H4 (cell line): ENCODE measurements at regions not wholly inside any gene's neighbourhood (a gene's known extent, or its start where the extent isn't known, plus 50 kb on each side); places are given as distances from the start of the nearest gene placed in this dataset.

Source experiments
- DNase-seq: peaks from one replicate; pipeline ENCODE4 v3.0.0-alpha.2; 2015; ENCODE audit warnings: low spot score

DNA sequence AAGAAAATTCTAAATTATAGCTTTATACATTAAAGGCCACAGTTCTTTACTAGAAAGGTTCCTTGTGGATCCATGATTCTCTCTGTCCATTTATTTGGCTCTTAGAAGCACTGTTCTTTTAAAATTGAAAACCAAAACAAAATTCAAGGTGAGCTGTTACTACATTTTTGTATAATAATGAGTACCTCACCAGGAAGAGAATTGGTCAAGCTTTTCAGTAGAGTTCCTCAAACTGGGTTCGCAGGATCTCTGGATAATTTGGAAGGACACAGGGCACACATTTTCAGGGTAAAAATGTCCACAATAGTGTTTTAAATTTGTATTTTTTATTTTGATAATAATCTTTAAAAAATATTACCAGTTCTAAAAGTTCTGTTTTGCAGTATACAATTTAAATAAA is 93.0 kb downstream of the PPP1R3A start:
- DNase-seq: no peak

DNA sequence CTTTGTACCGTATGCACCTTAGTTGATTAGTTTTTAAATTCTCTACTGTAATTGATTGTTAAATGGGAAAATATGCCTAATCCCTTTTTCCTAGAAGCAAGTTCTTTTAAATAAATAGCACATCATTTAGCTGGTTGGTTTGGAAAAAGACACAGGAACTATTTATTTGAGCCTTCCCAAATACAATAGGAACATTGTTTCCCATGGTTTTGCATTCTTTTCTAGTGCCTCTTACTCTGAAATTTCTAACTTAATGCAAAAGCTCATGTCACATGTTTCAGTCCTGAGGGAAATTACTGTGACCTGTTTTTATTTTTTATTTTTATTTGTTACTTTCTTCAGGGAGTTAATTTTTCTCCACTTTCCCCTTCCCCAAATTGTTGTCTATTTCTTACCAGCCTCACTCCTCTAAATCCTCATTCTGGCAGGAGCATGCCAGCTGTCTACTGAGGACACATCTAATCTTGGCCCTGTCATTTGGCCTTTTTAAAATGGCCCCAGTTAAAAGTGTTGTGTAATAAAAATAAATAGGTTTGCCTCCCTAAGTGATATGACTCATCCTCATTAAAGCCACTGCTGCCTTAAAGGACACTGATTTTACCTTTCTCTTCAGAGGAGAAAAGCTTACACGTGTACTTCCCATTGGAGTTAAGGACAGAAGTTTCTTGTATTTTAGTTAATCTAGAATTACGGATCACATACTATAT is 94.5 kb downstream of the PPP1R3A start:
- DNase-seq: peak; percentile 72

DNA sequence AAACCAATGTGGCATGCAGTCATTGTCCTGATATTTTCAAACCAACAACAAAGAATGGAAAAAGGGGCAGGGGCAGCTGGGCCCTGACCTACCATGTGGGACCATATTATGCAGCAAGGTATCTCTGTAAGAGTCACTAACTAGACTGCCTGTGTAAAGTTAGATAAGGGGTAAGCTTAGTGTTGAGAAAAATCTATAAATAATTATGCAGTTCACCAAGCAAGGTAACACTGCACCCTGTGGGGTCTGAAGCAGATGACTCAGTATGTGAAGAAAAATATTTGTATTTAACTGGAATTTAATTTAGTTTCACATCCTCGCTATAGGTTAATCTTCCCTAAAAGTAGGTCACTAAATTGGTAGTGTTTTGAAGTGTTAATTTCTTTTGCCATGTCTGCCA is 99.3 kb downstream of the PPP1R3A start:
- no peak for DNase-seq

DNA sequence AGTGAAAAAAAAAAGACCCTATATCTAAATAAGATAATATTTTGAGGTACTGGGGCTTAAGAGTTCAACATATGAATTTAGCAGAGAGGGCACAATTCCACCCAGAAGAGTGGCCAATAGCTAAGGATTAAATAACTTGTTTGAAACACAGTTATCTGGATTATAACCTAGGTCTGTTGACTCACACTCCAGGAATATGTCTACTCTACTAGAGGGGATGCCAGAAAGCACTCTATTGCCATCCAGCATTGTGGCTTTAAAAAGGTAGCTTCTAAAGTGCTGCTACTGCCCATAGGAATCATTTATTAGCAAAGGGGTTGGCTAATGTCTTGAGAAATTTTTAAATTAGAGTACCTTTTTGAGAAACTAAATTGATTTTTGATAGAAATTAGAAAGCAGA is 102.2 kb downstream of the PPP1R3A start:
- no peak for DNase-seq

DNA sequence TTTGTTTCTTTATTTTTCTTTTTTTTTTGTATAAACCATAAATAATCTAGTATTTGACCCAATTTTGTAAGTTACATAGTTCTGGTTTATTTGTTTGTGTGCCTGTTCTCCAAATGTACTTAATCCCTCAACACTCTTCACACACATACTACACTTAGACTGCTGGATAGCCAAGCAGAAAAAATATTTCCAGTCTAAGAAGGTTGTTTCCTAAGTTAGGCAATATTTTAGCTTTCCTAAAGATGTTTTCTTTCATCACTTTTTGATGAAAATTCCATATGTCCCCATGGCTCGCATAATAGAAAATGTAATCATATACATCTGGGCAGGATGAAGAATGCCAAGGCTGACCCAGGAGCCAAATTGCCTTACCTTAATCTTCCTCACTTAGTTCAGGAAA is 105.3 kb downstream of the PPP1R3A start:
- no peak for DNase-seq

DNA sequence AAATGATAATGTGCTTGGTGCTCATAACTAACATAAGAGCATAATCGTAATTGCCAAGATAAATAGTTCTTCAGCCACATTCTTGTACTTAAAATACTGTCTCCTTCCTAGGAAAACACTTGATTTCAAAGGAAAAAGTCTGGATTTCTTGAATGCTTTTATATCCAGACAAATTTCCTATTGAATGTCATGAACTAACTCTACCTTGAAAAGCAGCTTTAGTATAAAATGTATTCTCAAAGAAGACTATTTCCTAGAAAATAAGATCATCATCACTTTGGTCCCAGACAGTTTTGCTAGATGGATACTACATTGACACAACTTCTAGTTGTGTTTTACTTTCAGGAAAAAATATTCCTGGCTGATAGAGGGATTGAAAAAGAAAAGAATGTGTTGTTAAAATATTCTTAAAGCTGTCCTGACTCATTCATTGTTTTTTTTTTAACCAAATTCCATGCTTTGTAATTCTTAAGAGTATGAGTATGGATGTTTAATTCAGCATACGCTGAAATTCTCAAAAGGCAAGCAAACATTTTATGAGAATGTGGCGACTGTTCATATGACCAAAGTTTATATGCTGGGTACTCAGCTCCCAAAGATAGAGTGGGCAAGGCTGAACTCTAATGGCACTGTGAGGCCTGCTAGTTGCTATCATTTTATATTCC is 106.1 kb downstream of the PPP1R3A start:
- DNase-seq: no peak

DNA sequence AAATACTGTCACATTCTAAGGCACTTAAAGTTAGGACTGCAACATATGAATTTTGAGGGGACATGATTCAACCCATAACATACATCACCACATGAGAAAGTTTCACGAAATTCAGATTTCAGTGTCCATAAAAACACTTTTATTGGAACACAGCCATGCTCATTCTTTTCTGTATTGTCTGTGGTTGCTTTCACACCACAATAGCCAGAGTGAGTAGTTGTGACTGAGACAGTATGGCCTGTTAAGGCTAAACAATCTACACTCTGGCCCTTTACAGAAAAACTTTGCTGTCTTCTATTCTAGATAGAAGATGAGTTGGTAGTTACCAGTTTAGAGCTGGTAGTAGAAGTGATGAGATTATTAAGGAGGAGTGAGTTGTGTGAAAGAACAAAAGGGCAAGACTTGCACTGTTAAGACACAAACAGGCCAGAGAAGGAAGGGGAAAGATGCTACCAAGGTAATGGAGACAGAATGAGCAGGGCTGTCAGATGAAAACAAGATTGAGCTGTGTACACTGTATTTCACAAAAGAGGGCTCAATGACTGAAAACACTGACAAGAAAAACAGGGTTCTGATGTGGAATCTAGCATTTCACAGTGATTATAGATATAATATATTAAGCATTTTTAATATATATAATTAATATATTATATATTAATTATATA is 108.6 kb downstream of the PPP1R3A start:
- no peak for DNase-seq

DNA sequence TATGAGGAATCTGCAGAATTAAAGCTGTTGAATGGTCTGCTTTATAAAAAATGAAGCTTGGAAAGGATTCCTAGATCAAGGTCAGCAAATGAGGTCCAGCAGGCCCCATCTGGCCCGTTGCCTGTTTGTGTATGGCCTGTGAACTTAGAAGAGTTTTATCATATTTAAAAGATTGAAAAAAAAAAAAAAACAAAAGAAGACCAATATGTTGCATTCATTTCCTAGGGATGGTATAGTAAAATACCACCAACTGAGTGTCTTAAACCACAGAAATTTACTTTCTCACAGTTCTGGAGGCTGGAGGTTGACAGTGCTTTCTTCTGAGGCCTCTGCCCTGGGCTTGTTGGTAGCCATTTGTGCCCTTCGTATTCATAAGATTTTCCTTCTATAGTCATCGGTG is 109.2 kb downstream of the PPP1R3A start:
- DNase-seq: no peak

DNA sequence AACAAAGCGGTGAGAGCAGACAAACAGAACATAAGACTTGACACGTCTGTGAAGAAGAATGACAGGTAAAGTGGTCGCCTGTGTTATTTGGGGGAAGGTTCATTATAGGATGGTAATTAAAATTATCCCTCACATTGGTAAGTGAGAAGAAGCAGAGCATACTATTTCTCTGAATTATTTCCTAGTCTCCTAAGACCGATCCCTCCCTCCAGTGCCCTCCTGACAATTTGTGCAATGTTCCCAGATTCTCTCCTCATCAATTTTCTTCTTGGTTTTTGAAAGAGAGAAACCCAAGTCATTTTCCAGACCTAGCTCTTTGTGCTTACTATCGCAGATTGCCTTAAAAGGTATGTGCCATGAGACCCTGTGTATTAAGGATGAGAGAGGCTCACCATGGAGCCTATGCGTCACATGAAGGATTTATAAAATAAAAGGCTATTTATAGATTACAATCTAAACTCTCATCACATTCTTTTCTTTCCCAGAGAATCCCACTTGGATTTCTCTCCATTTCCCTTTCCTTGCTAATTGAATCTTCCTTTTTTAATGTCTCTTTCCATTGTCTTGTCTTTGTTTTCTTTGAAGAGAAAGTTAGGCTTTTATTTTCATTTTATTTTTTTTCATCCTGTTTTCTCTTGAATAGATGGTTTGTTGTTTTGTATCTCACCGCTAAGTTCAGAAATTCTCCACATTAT is 112.0 kb downstream of the PPP1R3A start:
- no peak for DNase-seq

DNA sequence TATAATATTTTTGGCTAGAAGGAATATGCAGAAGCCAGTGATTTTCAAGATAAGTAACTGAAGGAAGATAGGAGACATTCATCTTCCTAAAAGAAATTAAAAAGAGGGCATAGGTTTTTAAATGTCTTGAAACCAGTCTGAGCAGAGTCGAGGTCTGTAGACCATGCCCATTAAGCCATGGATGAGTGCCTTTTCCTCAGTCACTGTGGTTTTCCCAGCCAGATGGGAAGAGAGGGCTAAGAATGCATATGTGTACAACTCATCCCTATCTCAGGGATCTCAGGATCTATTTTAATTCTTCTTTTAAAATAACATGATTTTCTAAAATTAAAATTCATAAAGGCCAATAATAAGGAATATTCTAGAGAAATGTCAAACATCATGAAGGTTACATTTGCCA is 112.8 kb downstream of the PPP1R3A start:
- DNase-seq: no peak

DNA sequence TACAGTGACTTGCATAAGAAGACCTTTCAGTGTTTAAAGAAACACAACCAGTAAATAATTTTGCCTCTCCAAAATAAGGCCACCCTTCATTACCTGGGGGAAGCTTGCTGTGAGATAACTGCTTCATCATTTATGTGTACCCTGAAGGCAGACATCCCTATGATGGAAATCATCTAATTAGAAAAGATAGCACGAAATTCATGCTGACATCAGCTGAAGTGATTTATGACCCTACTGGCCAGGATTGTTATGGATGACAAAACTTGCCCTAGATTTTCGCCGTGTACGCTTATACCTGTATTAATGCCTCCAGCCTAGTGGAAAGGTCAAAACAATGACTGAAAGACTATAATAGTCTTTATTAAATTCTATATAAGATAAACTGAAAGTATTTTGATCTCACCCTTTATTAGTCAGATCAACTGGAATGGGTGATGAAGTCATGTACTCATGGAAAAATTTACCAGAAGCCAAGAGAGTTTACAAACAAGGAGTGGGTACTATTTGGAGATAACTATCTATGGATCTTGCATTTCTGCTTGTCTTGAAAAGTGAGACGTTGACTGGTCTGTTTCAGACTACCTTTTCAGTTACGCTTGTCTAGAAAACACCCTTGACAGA is 114.2 kb downstream of the PPP1R3A start:
- no peak for DNase-seq

DNA sequence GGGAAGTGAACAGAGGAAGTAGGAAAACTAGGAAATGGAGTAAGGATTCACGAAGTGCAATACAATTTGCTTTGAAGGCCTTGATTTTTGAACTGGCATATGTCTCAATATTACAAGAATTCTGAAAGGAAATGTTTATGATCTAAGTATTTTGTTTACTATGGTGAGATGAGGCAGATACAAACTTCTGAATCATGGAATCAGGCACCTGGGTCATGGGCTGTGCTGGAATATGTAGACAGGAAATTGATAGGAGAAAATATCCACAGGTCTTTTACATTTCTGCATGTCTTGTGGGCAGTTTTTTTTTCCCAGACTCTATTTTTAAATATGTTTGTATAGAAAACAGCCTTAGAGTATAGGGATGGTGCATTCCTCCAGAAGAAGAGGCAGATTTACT is 117.1 kb downstream of the PPP1R3A start:
- no peak for DNase-seq

DNA sequence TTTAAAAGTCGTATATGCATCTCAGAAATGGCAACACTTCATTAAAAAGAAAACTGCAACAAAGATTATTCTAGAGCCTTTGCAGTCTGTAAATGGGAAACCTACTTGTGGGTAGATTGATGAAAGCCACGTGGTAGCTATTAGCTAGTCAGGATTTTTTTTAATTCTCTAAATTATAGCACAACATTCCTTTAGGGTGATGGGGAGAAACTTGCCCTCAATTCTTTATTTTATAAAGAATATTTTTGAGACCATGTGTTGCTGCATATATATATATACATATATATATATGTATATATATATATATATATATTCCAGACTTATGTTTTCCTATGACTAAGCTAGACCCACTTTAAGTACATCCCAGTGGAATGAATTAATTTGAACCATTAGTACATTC is 118.0 kb downstream of the PPP1R3A start:
- DNase-seq: no peak

DNA sequence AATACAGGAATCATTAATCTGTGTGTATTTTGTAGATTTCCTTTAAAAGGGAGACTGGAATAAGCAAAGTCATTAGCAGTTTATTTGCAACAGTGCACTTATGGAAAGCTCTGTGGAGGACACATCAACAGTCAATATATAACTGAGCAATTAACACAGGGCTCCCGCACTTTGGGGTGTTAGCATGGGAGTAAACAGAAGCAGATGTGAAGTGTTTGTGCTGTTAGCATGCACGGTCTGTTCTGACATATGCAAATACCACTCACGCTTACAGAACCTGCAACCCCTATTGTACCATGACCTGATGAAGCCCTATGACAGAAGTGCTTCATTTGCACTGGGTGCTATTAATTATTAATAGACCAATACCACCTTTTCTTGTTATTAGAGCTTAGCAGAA is 118.9 kb downstream of the PPP1R3A start:
- no peak for DNase-seq

DNA sequence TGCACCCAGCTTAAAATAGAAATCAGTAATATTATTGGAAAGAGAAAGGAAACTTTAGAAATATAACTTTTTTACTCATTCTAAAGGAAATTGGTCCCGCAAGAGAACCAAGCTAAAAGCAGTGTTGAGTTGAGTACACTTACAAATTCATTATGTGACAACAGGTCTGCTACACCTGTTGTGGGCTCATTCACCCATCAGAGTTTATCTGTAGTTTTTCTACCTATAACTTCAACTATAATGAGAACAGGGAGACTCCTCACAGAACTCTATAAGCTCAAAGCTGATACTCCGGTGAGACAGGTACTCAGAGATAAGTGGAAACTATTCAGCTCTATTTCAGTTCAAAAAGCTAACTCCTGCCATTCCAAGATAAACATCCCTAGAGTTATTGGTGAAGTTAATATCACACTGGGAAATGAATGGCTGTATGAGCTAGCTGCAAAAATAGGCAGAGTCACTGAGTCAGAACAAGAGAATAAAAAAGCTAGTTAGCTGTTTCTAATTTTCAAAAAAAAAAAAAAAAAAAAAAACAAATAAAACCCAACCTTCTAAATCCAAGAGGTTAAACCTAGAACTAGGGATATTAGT is 121.3 kb downstream of the PPP1R3A start:
- DNase-seq: no peak

DNA sequence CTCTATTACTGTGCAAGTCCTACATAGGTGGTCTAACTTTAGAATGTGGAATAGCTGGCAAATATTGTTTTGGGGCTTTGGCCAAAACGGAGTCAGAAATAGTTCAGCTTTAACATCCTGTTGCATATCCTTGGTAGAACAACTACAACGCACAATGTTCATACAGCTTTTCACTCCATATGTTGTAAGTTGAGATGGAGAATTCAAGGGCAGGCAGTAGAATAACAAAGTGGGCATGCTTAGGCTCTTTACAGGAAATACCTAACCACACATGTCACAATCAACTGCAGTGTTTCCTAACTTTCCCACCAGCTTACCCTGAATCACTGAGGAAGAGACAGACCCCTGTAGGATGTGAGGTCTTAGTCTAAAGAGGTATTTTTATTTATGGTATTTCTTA is 122.3 kb downstream of the PPP1R3A start:
- DNase-seq: peak; percentile 65

DNA sequence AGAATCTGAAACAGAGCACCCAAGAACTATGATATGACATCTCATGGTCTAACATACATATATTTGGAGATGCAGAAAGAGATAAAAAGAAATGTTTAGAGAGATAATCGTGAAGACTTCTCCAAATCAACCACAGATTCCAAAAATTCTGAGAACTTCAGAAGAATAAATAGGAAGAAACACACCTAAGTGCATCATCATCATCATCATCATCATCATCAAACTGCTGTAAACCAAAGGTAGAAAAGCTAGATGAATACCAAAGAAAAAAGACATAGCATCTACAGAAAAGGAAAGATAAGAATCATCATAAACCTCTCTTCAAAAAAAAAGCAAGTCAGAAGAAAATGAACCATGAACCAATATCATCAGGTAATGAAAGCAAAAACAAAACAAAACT is 124.2 kb downstream of the PPP1R3A start:
- no peak for DNase-seq

DNA sequence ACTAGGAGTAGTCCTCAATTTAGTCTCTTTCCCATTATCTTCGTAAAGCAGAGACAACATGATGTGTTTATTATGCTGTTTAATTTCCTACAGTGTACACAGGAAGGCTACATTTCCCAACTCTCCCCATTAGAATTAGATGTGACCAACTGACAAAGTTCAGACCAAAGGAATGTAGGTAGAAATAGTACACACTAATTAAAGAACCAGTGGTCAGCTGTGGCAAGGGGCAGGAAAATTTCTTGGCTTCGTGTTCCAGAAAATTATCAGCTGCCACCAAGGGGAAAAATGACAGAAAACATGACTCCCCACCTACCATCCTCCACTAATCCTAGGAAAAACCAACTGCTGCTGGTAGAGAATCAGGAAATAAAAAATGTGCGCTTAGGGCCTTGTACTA is 125.6 kb downstream of the PPP1R3A start:
- DNase-seq: no peak

DNA sequence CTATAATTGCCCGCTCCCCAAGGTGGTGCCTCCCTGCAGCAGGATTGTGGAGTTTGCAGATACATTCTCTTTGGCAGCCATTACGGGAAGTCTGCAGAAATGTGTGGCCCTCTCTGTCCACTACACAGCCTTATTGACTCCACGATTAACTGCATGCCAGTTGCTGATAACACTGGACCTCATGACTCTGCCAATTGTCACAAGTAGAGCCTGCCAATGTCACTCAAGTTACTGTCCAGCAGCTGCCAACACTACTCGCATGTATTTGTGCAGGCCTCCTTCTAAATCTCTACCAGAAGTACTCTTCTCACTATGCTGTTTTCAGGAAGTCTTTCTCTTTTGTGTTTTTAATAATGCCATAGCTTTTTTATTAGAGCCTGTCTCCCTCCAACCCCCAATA is 128.8 kb downstream of the PPP1R3A start:
- no peak for DNase-seq

DNA sequence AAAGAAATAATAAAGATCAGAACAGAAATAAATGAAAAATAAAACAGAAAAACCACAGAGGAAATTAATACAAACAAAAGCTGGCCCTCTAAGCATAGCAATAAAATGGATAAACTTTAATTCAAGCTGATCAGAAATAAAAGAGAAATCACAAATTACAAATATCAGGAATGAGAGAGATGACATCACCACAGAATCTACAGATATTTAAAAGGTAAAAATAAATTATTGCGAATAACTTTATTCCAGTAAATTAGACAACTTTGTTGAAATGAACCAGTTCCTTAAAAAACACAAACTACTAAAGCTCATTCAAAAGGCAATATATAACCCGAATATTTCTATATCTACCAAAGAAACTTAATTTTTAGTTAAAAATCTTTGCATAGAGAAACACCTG is 131.7 kb downstream of the PPP1R3A start:
- DNase-seq: no peak

DNA sequence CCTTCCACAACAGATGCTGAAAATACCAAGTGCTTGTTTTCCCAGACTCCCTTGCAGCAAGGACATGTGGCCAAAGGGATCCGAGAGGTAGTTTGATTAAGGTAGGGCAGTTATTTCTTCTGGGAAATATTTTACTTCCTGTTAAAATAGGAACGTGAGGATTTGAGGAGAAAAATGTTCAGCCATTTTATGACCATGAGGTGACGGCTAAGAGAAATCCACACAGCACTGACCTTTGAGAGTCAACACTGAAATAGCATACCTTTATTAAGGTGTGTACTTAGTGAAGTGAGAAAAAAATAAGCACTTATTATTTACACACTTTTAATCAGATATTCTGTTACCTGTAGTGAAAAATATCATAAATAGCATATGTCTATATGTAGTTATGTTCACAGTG is 133.9 kb downstream of the PPP1R3A start:
- DNase-seq: no peak

DNA sequence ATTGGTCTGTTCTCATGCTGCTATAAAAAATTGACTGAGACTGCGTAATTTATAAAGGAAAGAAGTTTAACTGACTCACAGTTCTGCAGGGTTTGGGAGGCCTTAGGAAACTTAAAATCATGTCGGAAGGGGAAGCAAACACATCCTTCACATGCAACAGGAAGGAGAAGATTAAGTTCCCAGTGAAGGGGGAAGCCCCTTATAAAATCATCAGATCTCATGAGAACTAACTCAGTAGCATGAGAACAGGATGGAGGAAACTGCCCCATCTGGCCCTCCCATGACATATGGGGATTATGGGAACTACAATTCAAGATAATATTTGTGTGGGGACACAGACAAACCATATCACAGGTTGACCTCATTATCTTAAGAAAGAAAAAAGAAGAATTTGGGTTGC is 134.5 kb downstream of the PPP1R3A start:
- no peak for DNase-seq
